Panc1 (cell line): ENCODE measurements at regions not wholly inside any gene's neighbourhood (a gene's known extent, or its start where the extent isn't known, plus 50 kb on each side); places are given as distances from the start of the nearest gene placed in this dataset.
A peak's percentile ranks its signal among the peaks of the same experiment; 100 is the strongest.

ENCODE experiments used
- ATAC-seq: fragments of 200-7000 bp; cut with Tn5 transposase; 2 replicates; pipeline ENCODE4 v1.9.1; 2020; ENCODE audit warnings: mild to moderate bottlenecking, moderate library complexity
- BruUV-seq: library from RNA; stranded (reverse); fragments of 400-500 nt; replicated peaks from 2 replicates; lab custom pipeline; 2021; lab: Mats Ljungman, UMichigan
- CTCF ChIA-PET: fragments of 300-600 bp; sonication (Branson Sonifier 250); formaldehyde crosslinking; loops from one replicate; lab custom pipeline; 2022; ENCODE audit warnings: antibody characterized with exemption; lab: Charles Lee
- POLR2A ChIA-PET: fragments of 300-600 bp; sonication (Branson Sonifier 250); formaldehyde crosslinking; loops from one replicate; lab custom pipeline; 2022; ENCODE audit warnings: antibody characterized with exemption; lab: Charles Lee
- DNase-seq: peaks from one replicate; pipeline ENCODE4 v3.0.0-alpha.2; 2010; ENCODE audit warnings: low read depth, low spot score
- H3K27ac ChIP-seq: 2 replicates; pipeline ENCODE4 v1.5.1; 2011; ENCODE audit warnings: mild to moderate bottlenecking, low read length, inconsistent platforms
- H3K27me3 ChIP-seq: fragments of 200-500 bp; sonication (Bioruptor generic); 2 replicates; pipeline ENCODE4 v1.6.0; 2014; ENCODE audit warnings: low read length, inconsistent platforms; ENCODE audit not compliant: control insufficient read depth, insufficient read depth
- H3K36me3 ChIP-seq: fragments of 200-500 bp; sonication (Bioruptor generic); 2 replicates; pipeline ENCODE4 v1.5.1; 2014; ENCODE audit warnings: inconsistent platforms, mild to moderate bottlenecking, low read length, moderate library complexity; ENCODE audit not compliant: control insufficient read depth, insufficient read depth
- H3K4me1 ChIP-seq: 2 replicates; pipeline ENCODE4 v1.5.1; 2011; ENCODE audit warnings: inconsistent platforms, mild to moderate bottlenecking, low read length, moderate library complexity; ENCODE audit not compliant: control insufficient read depth, insufficient read depth
- H3K4me3 ChIP-seq, 2 experiments: 2 replicates each; pipeline ENCODE4 v1.5.1; 2011 to 2012; ENCODE audit warnings: low read depth in 2 of 2, low read length in 2 of 2, mild to moderate bottlenecking in 2 of 2, inconsistent platforms in 1 of 2, moderate library complexity in 1 of 2
- H3K9me3 ChIP-seq: fragments of 200-500 bp; sonication (Bioruptor generic); 2 replicates; pipeline ENCODE4 v1.5.1; 2014; ENCODE audit warnings: low read depth, mild to moderate bottlenecking, inconsistent platforms, low read length, moderate library complexity; ENCODE audit not compliant: control insufficient read depth, insufficient read depth
- POLR2AphosphoS5 ChIP-seq: IDR thresholded peaks from 2 replicates; pipeline ENCODE4 v1.6.1; 2012; ENCODE audit warnings: mild to moderate bottlenecking, low read depth, low read length, moderate library complexity
- REST ChIP-seq, 2 experiments: IDR thresholded peaks; 2 replicates each; pipeline ENCODE4 v1.6.1; 2011 to 2012; ENCODE audit warnings: low read depth in 2 of 2, control low read depth in 1 of 2, low read length in 1 of 2, mild to moderate bottlenecking in 1 of 2, moderate library complexity in 1 of 2; ENCODE audit not compliant: insufficient read depth in 1 of 2
- SIN3A ChIP-seq: IDR thresholded peaks from 2 replicates; pipeline ENCODE4 v1.6.1; 2012; ENCODE audit warnings: low read depth, mild to moderate bottlenecking, low read length, moderate library complexity, borderline replicate concordance; ENCODE audit not compliant: insufficient read depth
- TCF7L2 ChIP-seq: IDR thresholded peaks from 2 replicates; pipeline ENCODE4 v1.6.1; 2011; ENCODE audit warnings: mild to moderate bottlenecking, low read depth, low read length, inconsistent platforms
- in situ Hi-C: cut with HindIII; loops from 2 replicates; pipeline ENCODE4 v1.10.0; 2016; ENCODE audit warnings: low sequenced_read_pairs, low pct_unique_long_range_greater_than_20kb
- intact Hi-C: fragments of 100-400 bp; cut with micrococcal nuclease; formaldehyde crosslinking; loops from one replicate; pipeline ENCODE4 v1.10.0; 2022; ENCODE audit not compliant: unreplicated experiment
- TF ChIP-seq, protein P1 (sequence below): fragments of 450-650 bp; IDR thresholded peaks from 2 replicates; pipeline ENCODE4 v1.5.1; 2017; ENCODE audit warnings: mild to moderate bottlenecking

DNA sequence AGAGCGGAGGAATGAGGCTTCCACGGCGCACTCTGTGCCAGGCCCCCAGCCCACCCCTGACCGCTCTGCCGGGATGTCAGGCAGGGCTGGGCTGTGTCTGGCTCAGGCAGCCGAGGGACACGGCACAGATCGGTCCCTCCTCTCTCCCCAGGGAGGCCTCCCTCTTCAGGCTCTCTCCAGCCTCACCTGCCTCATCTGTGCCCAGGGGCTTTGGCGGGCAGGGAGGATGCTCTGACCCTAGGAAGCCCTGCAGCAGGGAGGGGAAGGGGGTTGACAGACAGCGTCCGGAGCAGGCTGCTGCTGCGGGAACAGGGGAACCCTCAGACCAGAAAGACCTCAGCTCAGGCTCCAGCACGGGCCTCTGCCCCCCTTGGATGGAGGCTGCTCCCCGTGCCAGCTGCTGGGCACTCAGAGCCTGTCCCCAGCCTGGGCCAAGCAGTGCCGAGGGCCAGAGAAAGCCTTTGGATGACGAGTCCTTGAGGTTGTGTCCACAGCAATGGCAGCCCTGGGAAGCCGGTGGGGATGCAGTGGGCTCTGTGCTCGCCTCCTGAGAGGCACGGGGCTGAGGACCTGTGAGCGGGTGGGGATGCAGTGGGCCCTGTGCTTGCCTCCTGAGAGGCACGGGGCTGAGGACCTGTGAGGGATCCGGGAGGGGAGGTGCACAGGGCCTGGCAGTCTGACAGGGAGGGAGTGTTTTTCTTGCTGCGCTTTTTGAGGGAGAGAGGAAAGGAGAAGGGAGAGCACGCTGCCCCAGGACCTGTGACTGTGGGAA, 66.9 kb downstream of the FOXL3 start:
- BruUV-seq = no TSS peak
- H3K4me3 ChIP-seq = no peak overlapping the region
- H3K36me3 ChIP-seq = no peaks in the 10 kb centered on the region
- 0 out of 2 replicates have a peak, but pooled peaks cover under 1% of the 10 kb centered on the region for H3K4me1 ChIP-seq
- ChIA-PET CTCF (no interaction called here), POLR2A (no interaction called here)
- TF ChIP-seq SIN3A (no peak), REST (IDR thresholded peaks at IDR 0.05; ENCODE audit: insufficient read depth in 1 of 2, low read depth in 2 of 2, low read length in 1 of 2) (no peak), TCF7L2 (no peak), POLR2AphosphoS5 (no peak)
- TF ChIP-seq, protein P1, sequence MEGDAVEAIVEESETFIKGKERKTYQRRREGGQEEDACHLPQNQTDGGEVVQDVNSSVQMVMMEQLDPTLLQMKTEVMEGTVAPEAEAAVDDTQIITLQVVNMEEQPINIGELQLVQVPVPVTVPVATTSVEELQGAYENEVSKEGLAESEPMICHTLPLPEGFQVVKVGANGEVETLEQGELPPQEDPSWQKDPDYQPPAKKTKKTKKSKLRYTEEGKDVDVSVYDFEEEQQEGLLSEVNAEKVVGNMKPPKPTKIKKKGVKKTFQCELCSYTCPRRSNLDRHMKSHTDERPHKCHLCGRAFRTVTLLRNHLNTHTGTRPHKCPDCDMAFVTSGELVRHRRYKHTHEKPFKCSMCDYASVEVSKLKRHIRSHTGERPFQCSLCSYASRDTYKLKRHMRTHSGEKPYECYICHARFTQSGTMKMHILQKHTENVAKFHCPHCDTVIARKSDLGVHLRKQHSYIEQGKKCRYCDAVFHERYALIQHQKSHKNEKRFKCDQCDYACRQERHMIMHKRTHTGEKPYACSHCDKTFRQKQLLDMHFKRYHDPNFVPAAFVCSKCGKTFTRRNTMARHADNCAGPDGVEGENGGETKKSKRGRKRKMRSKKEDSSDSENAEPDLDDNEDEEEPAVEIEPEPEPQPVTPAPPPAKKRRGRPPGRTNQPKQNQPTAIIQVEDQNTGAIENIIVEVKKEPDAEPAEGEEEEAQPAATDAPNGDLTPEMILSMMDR = no peak
- intact Hi-C loops = no loop called here
- H3K27me3 ChIP-seq = peaks cover 3% of the 10 kb centered on the region
- H3K27ac ChIP-seq = no peak overlapping the region
- DNase-seq = no peak
- no peaks in the 10 kb centered on the region for H3K9me3 ChIP-seq
- in situ Hi-C loops = no loop called here
- peak; percentile 47 for ATAC-seq

- Histone ChIP-seq H3K36me3 (no peaks in the 10 kb centered on the region), H3K4me1 (peaks cover 5% of the 10 kb centered on the region; the same call in 1 of the 2 replicates), H3K27me3 (peaks cover 9% of the 10 kb centered on the region), H3K4me3 (no peak overlapping the region), H3K27ac (no peak overlapping the region), H3K9me3 (no peaks in the 10 kb centered on the region)
- intact Hi-C loops (no loop called here), in situ Hi-C loops (no loop called here)
- BruUV-seq = no TSS peak
- ATAC-seq (no peak), DNase-seq (no peak)
- ChIA-PET POLR2A (no interaction called here), CTCF (no interaction called here)
- no peak for TF ChIP-seq TCF7L2
- no peak for TF ChIP-seq REST (IDR thresholded peaks at IDR 0.05; ENCODE audit: insufficient read depth in 1 of 2, low read depth in 2 of 2, low read length in 1 of 2)
- TF ChIP-seq, protein P1 = no peak
- no peak for TF ChIP-seq SIN3A
- TF ChIP-seq POLR2AphosphoS5 = no peak
Observed at GRCh38 chr7:357531-358209, 67.7 kb downstream of the FOXL3 start.
